ENCODE measurements at regions not wholly inside any gene's neighbourhood (a gene's known extent, or its start where the extent isn't known, plus 50 kb on each side); places are given as distances from the start of the nearest gene placed in this dataset.

GRCh38 chr9:129266536-129266935 lies 88.5 kb upstream of the IER5L start:
- intact Hi-C loops (cut with DNase I; ENCODE audit: low total_unique reads) = no loop called here
- no peak for TF ChIP-seq POLR2A (IDR thresholded peaks at IDR 0.05)
- no peak for TF ChIP-seq CTCF (IDR thresholded peaks at IDR 0.05)
- 81% methylated on average over 5 of the region's 5 CpGs for WGBS, 2 donors

GRCh38 chr9:129264388-129264787 lies 86.3 kb upstream of the IER5L start:
- no peak for TF ChIP-seq CTCF (IDR thresholded peaks at IDR 0.05)
- 0% methylated on average over 1 of the region's 5 CpGs for WGBS, 2 donors
- no peak for DNase-seq (ENCODE audit: low spot score in 2 of 2)
- no peak overlapping the region for H3K4me3 ChIP-seq (ENCODE audit: low read depth, poor library complexity, severe bottlenecking)
- intact Hi-C loops (cut with DNase I; ENCODE audit: low total_unique reads) = no loop called here

More at GRCh38 chr9:129266536-129266935, 88.5 kb upstream of the IER5L start:
- DNase-seq (ENCODE audit: low spot score in 2 of 2) = no peak
- no peak overlapping the region for H3K4me3 ChIP-seq (ENCODE audit: low read depth, poor library complexity, severe bottlenecking)

- no peak for DNase-seq (ENCODE audit: low spot score in 2 of 2)
- H3K4me3 ChIP-seq (ENCODE audit: low read depth, poor library complexity, severe bottlenecking) = no peak overlapping the region
- 72 to 82% methylated on average over 8 of the region's 8 CpGs for WGBS, 2 donors
- intact Hi-C loops (cut with DNase I; ENCODE audit: low total_unique reads) = no loop called here
- TF ChIP-seq POLR2A (IDR thresholded peaks at IDR 0.05) (no peak), CTCF (IDR thresholded peaks at IDR 0.05) (no peak)
These were observed 85.8 kb upstream of the IER5L start for GRCh38 chr9:129263836-129264235.

GRCh38 chr9:129262261-129262660 lies 84.2 kb upstream of the IER5L start:
- WGBS, 2 donors = 57 to 66% methylated on average over 9 of the region's 9 CpGs
- no peak for TF ChIP-seq CTCF (IDR thresholded peaks at IDR 0.05)
- TF ChIP-seq POLR2A (IDR thresholded peaks at IDR 0.05) = no peak
- intact Hi-C loops (cut with DNase I; ENCODE audit: low total_unique reads) = no loop called here
- no peak overlapping the region for H3K4me3 ChIP-seq (ENCODE audit: low read depth, poor library complexity, severe bottlenecking)
- no peak for DNase-seq (ENCODE audit: low spot score in 2 of 2)

- no peak overlapping the region for H3K4me3 ChIP-seq (ENCODE audit: low read depth, poor library complexity, severe bottlenecking)
- TF ChIP-seq CTCF (IDR thresholded peaks at IDR 0.05) = no peak
- no peak for TF ChIP-seq POLR2A (IDR thresholded peaks at IDR 0.05)
- 74 to 80% methylated on average over 7 of the region's 7 CpGs for WGBS, 2 donors
- no peak for DNase-seq (ENCODE audit: low spot score in 2 of 2)
- intact Hi-C loops (cut with DNase I; ENCODE audit: low total_unique reads) = no loop called here
These were observed 81.3 kb upstream of the IER5L start for GRCh38 chr9:129259375-129259774.

GRCh38 chr9:129258823-129259301 lies 80.8 kb upstream of the IER5L start:
- no peak overlapping the region for H3K4me3 ChIP-seq (ENCODE audit: low read depth, poor library complexity, severe bottlenecking)
- TF ChIP-seq CTCF (IDR thresholded peaks at IDR 0.05) = no peak
- TF ChIP-seq POLR2A (IDR thresholded peaks at IDR 0.05) = no peak
- DNase-seq (ENCODE audit: low spot score in 2 of 2) = no peak
- intact Hi-C loops (cut with DNase I; ENCODE audit: low total_unique reads) = no loop called here
- WGBS, 2 donors = 8% methylated on average over 18 of the region's 18 CpGs
